DMS 273 (cell line): ENCODE measurements at regions not wholly inside any gene's neighbourhood (a gene's known extent, or its start where the extent isn't known, plus 50 kb on each side); places are given as distances from the start of the nearest gene placed in this dataset.
A peak's percentile ranks its signal among the peaks of the same experiment; 100 is the strongest.

Experiments used
- DNase-seq: peaks from one replicate; lab custom pipeline; 2025; ENCODE audit not compliant: unreplicated experiment; lab: John Stamatoyannopoulos, UW

DNA sequence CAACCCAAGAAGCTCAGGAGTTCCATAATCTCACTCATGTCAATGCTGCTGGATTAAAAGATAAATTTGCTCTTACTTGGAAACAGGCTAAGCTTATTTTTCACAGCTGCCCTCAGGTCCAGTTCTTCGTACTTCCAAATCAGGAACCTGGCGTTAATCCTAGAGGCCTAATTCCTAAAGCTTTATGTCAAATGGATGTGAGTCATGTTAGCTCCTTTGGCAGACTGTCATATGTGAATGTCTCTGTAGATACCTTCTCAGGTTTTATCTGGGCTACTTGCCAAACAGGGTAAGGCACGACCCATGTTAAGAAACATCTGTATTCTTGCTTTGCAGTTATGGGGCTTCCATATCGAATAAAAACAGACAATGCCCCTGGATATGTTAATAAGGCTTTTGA lies 504.6 kb downstream of the ALG10 start:
- DNase-seq, result peak; percentile 69

DNA sequence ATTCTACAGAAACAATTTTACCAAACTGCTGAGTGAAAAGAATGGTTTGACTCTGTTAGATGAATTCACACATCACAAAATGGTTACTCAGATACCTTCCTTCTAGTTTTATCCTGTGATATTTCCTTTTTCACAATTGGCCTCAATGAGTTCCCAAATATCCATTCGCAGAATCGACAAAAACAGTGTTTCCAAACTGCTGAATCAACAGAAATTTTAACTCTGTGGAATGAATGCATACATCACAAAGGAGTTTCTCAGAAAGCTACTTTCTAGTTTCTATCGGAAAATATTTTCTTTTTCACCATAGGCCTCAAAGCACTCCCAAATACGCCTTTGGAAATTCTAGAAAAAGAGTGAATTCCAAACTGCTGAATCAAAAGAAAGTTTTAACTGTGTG lies 525.0 kb downstream of the ALG10 start:
- DNase-seq, result no peak

- no peak for DNase-seq
Measured at GRCh38 chr12:34591966-34592365, 569.7 kb downstream of the ALG10 start.

DNA sequence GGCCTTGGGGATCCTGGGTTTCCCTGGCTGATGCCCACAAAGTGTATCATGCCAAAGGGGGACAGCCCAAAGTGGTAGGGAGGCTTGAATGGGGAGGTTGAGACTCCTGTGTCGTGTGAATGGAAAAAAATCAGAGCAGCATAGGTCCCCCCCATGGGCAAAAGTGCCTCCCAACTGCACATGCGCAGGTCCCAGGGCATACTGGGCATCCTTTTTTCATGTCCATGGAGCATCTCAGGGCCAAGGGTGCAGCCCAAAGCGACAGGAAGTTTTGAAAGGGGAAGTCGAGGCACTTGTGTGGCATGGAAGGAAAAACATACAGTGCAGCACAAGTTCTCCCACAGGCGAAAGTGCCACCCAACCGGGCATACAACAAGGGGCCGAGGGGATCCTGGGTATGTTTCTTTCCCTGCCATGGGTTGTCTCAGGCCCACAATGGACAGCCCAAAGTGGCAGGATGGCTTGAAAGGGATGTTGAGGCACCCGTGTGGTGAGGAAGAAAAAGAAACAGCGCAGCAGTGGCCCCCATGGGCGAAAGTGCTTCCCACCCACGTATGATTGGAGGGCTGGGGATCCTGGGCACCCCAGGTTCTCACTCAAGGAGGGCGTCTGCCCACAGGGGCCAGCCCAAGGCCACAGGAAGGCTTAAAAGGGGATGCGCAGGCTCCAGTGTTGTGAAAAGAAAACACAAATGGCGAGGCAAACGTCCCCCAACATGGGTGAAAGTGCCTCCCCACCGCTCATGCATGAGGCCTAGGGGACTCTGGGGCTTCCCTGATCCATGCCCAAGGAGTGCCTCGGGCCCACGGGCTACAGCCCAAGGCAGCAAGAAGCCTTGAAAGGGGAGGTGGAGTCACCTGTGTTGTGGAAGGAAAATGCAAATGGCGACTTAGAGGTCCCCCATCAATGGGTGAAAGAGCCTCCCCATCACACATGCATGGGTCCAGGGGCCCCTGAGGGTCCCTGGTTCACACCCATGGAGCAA lies 573.7 kb downstream of the ALG10 start:
- DNase-seq, result no peak

DNA sequence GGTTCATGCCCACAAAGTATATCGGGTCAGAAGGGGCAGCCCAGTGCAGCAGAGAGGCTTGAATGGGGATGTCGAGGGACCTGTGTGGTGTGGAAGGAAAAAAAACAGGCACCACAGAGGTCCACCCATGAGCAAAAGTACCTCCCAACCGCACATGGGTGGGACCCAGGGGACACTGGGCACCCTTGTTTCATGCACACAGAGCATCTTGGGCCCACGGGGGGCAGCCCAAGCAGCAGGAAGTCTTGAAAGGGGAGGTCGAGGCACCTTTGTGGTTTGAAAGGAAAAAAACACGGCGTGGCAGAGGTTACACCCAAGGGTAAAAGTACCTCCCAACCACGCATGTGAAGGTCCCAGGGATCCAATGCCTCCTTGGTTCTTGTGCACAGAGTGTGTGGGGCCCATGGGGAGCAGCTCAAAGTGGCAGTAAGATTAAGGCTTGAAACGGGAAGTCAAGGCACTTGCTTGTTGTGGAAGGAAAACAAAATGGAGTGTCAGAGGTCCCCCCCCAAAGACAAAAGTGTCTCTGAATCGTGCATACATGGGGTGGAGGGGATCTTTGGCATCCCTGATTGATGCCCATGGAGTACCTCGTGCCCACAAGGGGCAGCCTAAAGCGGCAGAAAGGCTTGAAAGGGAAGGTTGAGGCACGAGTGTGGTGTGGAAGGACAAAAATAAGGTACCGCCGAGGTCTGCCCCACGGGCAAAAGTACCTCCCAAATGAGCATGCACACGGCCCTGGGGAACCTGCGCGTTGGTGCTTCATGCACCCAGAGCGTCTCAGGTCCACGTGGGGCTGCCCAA lies 575.5 kb downstream of the ALG10 start:
- no peak for DNase-seq

GRCh38 chr12:34598352-34598827 lies 576.1 kb downstream of the ALG10 start:
- DNase-seq, result no peak

DNA sequence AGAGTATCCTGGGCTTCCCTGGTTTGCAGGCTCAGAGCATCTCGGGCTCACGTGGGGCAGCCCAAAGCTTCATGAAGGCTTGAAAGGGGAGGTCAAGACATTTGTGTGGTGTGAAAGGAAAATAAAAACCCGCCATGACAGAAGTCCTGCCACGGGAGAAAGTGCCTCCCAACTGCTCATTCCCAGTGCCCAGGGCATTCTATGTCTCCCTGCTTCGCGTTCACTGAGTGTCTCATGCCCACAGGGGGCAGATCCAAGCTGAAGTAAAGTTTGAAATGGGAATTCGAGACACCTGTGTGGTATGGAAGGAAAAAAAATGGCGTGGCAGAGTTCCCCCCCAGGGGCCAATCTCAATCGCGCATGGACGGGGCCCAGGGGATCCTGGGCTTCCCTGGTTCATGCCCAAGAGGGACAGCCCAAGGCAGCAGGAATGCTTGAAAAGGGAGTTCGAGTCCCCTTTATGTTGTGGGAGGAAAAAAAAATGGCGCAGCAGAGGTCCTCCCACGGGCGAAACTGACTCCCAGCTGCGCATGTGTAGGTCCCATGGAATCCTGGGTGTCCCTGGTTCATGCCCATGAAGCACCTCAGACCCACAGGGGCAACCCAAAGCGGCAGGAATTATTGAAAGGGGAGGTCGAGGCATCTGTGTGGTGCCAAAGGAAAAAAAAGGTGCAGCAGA lies 576.7 kb downstream of the ALG10 start:
- no peak for DNase-seq

DNA sequence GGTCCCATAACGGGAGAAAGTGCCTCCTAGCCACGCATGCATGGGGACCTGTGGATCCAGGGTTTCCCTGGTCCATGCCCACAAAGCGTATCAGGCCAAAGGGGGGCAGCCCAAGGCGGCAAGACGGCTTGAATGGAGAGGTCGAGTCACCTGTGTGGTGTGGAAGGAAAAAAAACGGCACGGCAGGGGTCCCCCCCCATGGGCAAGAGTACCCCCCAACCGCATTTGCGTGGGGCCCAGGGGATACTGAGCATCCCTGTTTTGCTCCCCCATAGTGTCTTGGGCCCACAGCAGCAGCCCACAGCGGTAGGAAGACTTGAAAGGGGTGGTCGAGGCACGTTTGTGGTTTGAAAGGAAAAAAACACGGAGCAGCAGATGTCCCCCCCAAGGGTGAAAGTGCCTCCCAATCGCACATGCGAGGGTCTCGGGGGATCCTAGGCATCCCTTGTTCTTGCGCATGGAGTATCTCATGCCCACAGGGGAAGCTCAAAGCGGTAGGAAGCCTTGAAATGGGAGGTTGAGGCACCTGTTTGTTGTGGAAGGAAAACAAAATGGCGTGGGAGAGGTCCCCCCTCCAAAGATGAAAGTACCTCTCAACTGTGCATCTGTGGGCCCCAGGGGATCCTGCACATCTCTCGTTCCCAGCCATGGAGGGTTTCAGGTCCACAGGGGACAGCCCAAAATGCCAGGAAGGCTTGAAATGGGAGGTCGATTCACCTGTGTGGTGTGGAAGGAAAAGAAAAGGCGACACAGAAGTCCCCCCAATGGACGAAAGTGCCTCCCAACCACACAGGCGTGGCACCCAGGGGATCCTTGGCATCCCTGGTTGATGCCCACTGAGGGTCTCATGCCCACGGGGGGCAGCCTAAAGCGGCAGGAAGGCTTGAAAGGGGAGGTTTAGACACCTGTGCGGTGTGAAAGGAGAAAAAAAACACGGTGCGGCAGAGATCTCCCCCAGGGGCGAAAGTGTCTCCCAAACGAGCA lies 577.5 kb downstream of the ALG10 start:
- DNase-seq, result no peak

DNA sequence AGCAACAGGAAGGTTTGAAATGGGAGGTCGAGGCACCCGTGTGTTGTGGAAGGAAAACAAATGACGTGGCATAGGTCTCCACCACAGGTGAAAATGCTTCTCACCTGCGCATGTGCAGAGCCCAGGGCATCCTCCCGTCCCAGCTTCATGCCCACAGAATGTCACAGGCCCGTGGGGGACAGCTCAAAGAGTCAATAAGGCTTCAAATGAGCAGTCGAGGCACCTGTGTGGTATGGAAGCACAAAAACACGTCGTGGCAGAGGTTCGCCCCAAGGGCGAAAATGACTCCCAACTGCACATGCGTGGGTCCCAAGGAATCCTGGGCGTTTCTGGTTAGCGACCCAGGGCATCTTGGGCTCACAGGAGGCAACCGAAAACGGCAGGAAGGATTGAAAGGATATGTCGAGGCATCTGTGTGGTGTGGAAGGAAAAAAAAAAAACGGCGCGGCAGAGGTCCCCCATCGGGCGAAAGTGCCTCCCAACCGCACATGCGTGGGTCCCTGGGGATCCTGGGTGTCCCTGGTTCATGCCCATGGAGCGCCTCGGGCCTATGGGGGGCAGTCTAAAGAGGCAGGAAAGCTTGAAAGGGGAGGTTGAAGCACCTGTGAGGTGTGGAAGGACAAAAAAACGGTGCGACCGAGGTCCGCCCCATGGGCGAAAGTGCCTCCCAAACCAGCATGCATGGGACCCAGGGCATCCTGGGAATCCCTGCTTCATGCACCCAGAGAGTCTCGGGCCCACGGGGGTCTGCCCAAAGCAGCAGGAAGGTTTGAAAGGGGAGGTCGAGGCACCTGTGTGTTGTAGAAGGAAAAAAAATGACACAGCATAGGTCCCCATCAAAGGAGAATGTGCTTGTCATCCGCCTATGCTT lies 578.5 kb downstream of the ALG10 start:
- no peak for DNase-seq

DNA sequence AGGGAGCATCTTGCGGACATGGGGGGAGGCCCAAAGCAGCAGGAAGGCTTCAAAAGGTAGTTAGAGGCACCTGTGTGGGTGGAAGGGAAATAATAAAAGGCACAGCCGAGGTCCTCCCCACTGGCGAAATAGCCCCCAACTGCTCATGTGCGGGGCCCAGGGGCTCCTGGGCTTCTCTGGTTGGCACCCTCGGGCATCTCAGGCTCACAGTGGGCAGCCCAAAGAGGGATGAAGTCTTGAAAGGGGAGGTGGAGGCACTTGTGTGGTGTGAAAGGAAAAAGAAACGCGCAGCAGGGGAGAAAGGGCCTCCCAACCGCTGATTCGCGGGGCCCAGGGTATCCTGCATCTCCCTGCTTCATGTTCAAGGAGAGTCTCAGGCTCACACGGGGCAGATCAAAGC lies 579.4 kb downstream of the ALG10 start:
- DNase-seq, result no peak

GRCh38 chr12:34602213-34602940 lies 580.1 kb downstream of the ALG10 start:
- no peak for DNase-seq

GRCh38 chr12:34603382-34604035 lies 581.2 kb downstream of the ALG10 start:
- no peak for DNase-seq

DNA sequence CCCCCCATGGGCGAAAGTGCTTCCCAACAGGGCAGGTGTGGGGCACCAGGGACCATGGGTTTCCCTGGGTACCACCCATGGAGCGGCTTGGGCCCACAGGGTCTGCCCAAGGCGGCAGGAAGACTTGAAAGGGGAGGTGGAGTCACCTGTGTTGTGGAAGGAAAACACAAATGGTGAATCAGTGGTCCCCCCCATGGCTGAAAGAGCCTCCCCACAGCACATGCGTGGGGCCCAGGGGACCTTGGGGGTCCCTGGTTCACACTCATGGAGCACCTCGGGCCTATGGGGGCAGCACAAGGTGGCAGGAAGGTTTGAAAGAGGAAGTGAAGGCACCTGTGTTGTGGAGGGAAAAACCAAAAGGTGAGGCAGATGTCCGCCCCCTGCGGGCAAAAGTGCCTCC lies 581.9 kb downstream of the ALG10 start:
- DNase-seq, result peak; percentile 2

- DNase-seq, result no peak
Measured at GRCh38 chr12:34604631-34605509, 582.6 kb downstream of the ALG10 start.

DNA sequence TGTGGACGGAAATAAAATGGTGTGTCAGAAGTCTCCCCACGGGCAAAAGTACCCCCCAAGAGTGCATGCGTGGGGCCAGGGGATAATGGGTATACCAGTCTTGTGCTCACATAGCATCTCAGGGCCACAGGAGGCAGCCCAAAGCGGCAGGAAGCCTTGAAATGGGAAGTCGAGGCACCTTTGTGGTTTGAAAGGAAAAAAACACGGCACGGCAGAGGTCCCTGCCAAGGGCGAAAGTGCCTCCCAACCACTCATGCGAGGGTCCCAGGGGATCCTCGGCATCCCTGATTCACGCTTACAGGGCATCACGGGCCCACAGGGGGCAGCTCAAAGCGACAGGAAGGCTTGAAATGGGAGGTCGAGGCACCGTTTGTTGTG lies 583.2 kb downstream of the ALG10 start:
- DNase-seq, result no peak

GRCh38 chr12:34605955-34606748 lies 583.9 kb downstream of the ALG10 start:
- DNase-seq, result no peak
